VCaP (cell line): ENCODE measurements at regions not wholly inside any gene's neighbourhood (a gene's known extent, or its start where the extent isn't known, plus 50 kb on each side); places are given as distances from the start of the nearest gene placed in this dataset.
"Not testable (repeated sequence)": the region's sequence is repeated elsewhere in the genome, so short reads cannot be mapped to it uniquely, and the experiment has no call there.

Experiments used
- H3K27ac ChIP-seq: fragments of 450-650 bp; 2 replicates; pipeline ENCODE4 v1.5.1; 2017
- TF ChIP-seq, protein P1 (sequence below): fragments of 450-650 bp; conservative IDR thresholded peaks from 2 replicates; pipeline ENCODE4 v1.5.1; 2017; ENCODE audit warnings: mild to moderate bottlenecking, moderate library complexity

DNA sequence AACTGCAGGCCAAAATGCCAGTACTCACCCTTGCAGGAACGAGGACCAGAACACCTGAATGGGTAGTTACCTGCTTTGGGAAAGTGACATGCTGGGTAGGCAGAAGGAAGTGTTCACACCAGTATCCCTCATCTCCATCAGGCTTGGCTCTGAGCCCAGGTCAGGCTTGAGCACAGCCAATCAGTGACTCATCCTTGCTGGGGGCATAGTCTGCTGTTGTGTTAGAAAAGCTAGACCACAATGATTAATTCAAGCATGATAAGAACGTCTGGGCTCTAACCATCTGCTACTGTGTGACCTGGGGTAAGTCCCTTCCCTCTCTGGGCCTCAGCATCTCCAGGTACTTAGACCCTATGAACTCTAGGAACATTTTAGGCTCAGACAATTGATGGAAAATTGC lies 450.4 kb downstream of the MIAT start:
- TF ChIP-seq, protein P1, sequence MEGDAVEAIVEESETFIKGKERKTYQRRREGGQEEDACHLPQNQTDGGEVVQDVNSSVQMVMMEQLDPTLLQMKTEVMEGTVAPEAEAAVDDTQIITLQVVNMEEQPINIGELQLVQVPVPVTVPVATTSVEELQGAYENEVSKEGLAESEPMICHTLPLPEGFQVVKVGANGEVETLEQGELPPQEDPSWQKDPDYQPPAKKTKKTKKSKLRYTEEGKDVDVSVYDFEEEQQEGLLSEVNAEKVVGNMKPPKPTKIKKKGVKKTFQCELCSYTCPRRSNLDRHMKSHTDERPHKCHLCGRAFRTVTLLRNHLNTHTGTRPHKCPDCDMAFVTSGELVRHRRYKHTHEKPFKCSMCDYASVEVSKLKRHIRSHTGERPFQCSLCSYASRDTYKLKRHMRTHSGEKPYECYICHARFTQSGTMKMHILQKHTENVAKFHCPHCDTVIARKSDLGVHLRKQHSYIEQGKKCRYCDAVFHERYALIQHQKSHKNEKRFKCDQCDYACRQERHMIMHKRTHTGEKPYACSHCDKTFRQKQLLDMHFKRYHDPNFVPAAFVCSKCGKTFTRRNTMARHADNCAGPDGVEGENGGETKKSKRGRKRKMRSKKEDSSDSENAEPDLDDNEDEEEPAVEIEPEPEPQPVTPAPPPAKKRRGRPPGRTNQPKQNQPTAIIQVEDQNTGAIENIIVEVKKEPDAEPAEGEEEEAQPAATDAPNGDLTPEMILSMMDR: no peak
- no peak overlapping the region for H3K27ac ChIP-seq

DNA sequence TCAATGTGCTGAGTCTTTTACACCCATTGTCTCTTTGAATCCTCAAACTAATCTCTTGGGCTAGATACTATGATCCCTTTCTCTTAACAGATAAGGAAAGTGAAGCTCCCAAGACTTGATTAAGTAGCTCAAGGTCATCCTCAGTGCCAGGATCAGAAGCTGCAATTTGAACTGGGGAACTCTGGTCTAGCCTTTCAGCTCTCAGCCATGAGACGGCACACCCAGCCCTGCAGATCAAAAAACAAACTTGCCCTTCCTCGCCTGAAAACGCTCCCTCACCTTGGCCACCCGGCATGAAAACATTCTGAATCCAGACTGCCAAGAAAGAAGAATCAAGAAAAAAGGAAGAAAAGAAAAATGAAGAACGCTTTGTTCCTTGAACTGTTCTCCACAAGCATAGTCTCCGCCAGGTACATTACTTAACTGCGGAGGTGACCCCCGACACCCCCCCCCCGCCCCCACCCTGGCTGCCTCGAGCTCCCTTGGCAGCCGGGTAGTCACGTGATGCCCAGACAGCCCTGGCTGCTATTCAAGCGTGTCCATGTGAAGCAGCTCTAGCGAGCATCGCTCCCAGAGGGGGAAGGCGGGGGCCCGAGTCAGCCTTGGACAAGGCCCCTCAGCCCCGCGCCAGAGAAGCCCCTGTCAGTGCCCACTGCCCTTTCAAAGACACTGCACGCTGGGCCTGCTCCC lies 451.2 kb downstream of the MIAT start:
- no peak overlapping the region for H3K27ac ChIP-seq
- TF ChIP-seq, protein P1: no peak

DNA sequence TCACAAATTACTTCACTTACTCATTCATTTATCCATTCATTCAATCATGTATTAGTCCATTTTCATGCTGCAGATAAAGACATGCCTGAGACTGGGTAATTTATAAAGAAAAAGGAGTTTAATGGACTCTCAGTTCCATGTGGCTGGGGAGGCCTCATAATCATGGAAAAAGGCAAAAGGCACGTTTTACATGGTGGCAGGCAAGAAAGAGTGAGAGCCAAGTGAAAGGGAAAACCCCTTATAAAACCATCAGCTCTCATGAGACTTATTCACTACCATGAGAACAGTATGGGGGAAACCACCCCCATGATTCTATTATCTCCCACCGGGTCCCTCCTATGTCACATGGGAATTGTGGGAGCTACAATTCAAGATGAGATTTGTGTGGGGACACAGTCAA lies 452.0 kb downstream of the MIAT start:
- not testable (repeated sequence) for H3K27ac ChIP-seq

DNA sequence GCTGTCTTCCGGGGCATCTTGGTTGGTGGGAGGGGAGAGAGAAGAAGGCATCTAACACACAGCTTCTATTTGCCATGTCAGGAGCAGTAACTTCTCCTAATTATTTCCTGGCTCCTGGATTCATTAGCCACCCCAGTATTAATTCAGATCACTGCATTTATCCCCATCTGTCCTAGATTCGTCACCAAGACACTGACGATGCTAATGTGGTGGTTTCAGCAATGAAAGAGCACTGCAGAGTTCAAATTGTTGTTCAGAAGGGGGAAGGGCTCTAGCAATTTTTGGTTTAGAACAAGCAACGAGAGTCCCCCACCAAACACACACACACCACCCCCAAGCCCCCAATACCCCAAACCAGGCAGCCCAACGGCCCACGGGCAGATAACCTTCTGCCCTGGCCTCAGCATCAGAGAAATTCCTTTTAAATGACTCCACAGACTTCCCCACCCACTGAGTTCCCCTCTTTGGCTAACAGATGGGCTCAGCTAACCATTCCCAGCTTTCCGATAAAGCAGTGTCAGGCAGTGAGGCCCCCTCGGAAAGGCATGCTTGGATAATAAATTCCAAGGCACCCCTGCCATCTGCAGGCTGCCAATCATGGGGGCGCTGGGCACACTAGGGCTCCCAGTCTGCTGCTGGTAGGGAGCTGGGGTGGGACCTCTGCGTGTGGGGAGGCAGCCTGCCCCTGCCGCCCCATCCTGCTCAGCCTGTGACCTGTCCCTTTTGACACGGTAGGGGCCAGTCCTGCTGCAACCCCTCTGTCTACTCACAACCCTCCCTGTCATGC lies 453.5 kb downstream of the MIAT start:
- H3K27ac ChIP-seq: no peak overlapping the region
- TF ChIP-seq, protein P1: no peak

DNA sequence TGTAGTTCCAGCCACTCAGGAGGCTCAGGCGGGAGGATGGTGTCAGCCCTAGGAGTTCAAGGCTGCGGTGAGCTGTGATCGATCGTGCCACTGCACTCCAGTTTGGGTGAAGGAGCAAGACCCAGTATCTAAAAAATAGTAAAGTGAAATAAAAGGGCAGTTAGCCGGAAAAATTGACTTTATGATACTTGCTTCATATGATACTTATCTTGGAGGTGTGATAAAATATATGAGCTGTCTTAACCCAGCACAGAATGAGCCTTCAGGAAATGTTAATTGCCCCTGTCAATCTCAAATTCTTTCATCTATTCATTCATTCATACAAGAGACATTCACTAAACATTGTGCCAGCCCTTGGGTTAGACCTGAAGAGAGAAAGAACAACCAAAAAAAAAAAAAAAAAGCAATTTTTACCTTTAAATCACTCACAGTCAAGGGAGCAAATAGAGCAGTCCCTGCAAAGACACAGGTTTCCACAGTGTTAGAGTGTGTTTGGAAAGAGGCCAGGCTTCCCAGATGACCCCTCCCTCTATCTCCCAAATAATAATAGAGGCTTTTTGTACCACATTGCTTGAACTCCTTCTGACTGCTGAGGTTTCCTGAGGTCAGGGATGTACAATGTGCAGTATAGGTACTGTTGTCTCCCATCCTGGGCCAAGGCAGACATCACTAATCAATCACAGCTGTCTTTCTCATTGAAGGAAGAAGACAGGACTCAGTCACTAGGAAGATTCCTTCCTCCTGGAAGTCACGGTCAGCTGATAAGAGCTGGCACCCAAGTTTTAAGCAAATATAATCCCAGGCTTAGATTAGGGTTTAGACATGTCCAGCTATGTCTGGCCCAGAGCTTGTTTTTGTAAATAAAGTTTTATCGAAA lies 454.6 kb downstream of the MIAT start:
- TF ChIP-seq, protein P1: no peak
- no peak overlapping the region for H3K27ac ChIP-seq

DNA sequence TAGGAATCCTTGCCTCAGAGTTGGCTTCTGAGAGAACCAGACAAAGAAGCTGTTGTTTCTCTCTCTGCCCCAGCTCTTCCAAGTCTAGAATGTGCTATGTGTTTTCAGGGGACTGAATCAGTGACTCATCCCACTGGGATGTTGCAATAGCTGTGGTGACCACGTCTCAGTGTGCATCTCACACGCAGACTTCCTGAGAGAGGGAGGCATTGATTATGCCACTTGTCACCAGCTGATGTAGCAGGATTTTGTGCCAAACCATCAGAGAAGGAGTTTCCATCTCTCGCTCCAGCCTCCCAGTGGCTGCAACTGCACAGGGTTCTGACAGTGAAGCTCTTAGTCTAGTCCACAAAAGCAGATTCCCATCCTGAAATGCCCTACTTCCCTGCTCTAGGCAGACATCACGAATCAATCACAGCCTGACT lies 455.8 kb downstream of the MIAT start:
- no peak overlapping the region for H3K27ac ChIP-seq

DNA sequence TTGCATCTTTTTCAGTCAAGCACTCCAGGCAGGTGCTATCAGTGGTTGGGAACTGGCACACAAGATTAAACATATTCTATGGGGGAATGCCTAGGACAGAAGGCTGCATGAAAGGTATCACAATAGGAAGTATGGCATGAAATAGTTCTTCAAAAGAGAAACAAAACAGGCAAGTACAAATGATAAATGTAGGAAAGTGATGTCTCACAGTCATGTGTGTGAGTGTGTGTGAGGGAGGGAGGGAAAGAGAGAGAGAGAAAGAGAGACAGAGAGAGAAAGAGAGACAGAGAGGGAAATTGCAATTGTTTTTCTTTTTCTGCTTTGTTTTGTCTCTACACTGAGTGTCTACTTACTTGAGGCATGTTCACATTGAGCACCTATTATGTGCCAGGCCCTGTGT lies 456.3 kb downstream of the MIAT start:
- TF ChIP-seq, protein P1: no peak
- H3K27ac ChIP-seq: peak overlapping the region; percentile 13; the same call in 1 of the 2 replicates

More for the DNA sequence above, 455.8 kb downstream of the MIAT start:
- TF ChIP-seq, protein P1: no peak
